ENCODE measurements at regions not wholly inside any gene's neighbourhood (a gene's known extent, or its start where the extent isn't known, plus 50 kb on each side); places are given as distances from the start of the nearest gene placed in this dataset.

DNA sequence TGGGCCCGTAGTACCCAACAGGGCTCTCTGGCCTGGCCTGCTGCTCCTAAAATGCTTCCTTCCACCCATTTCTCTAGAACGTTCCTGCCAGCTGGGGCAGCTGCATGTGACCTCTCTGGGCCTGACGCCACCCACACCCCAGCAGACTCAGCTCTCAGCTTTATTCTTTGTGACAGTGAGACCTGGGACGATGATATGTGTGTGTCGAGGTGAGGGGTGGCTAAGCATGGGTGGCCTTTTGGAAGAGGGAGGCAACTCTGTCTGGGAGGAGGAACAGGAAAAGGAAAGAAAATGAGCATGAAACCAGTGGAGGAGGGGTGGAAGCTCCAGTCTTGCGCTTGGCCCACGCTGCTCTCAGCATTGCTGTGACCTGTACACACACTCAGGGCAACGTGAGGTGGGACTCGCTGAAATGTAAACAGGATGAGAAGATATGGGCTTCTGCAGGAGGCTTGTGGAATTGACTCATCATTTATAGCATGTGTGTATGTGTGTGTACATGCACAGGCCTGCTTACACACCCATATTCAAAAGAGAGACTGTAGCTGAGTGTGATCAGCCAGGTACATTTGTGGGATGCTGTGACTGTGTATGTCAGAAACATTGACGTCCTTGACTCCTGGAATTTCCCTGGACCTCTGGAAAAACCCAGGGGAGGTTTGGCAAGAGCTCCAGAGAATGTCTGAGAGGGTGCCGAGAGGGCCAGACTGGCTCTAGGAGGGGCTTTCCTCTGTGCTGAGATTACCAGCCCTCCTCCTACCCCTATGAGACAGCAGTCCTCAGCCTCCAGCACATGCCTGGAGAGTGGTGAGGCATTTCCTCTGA, 137.9 kb downstream of the PJA1 start:
- Histone ChIP-seq H3K36me3 (ENCODE audit: low read depth, missing control alignments) (no peaks in the 10 kb centered on the region), H3K27ac (no peak overlapping the region), H3K27me3 (no peaks in the 10 kb centered on the region), H3K4me1 (peaks cover 5% of the 10 kb centered on the region), H3K9me3 (no peaks in the 10 kb centered on the region), H3K4me3 (no peak overlapping the region)
- DNase-seq: no peak
- intact Hi-C loops (cut with DNase I; ENCODE audit: low total_unique reads): no loop called here
- WGBS, 2 donors: 44 to 45% methylated on average over 8 to 11 of the region's 11 CpGs
- TF ChIP-seq, protein P1, sequence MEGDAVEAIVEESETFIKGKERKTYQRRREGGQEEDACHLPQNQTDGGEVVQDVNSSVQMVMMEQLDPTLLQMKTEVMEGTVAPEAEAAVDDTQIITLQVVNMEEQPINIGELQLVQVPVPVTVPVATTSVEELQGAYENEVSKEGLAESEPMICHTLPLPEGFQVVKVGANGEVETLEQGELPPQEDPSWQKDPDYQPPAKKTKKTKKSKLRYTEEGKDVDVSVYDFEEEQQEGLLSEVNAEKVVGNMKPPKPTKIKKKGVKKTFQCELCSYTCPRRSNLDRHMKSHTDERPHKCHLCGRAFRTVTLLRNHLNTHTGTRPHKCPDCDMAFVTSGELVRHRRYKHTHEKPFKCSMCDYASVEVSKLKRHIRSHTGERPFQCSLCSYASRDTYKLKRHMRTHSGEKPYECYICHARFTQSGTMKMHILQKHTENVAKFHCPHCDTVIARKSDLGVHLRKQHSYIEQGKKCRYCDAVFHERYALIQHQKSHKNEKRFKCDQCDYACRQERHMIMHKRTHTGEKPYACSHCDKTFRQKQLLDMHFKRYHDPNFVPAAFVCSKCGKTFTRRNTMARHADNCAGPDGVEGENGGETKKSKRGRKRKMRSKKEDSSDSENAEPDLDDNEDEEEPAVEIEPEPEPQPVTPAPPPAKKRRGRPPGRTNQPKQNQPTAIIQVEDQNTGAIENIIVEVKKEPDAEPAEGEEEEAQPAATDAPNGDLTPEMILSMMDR (IDR thresholded peaks at IDR 0.05): no peak
- TF ChIP-seq POLR2A (IDR thresholded peaks at IDR 0.05): no peak

- intact Hi-C loops (cut with DNase I; ENCODE audit: low total_unique reads): no loop called here
- Histone ChIP-seq H3K4me3 (no peak overlapping the region), H3K9me3 (no peaks in the 10 kb centered on the region), H3K27ac (no peak overlapping the region), H3K36me3 (ENCODE audit: low read depth, missing control alignments) (no peaks in the 10 kb centered on the region), H3K27me3 (no peaks in the 10 kb centered on the region), H3K4me1 (peaks cover 5% of the 10 kb centered on the region)
- 80 to 90% methylated on average over 4 of the region's 4 CpGs for WGBS, 2 donors
- no peak for DNase-seq
- TF ChIP-seq, protein P1 (IDR thresholded peaks at IDR 0.05): no peak
- no peak for TF ChIP-seq POLR2A (IDR thresholded peaks at IDR 0.05)
Measured at GRCh38 chrX:69025802-69026301, 139.4 kb downstream of the PJA1 start.

- intact Hi-C loops (cut with DNase I; ENCODE audit: low total_unique reads): no loop called here
- WGBS, 2 donors: 21% methylated on average over 3 of the region's 4 CpGs; no CpG with 5 or more reads in 1 of the 2 donors
- no peak for TF ChIP-seq POLR2A (IDR thresholded peaks at IDR 0.05)
- TF ChIP-seq, protein P1 (IDR thresholded peaks at IDR 0.05): no peak
- H3K27ac ChIP-seq: peak overlapping the region in 1 of 2 donors; percentile 56
- no peak overlapping the region for H3K4me3 ChIP-seq
- no peaks in the 10 kb centered on the region for H3K9me3 ChIP-seq
- peaks cover 5% of the 10 kb centered on the region for H3K4me1 ChIP-seq
- no peaks in the 10 kb centered on the region for H3K36me3 ChIP-seq (ENCODE audit: low read depth, missing control alignments)
- H3K27me3 ChIP-seq: no peaks in the 10 kb centered on the region
- DNase-seq: peak; percentile 83
Measured at GRCh38 chrX:69024931-69025330, 140.3 kb downstream of the PJA1 start.

- peaks cover 8% of the 10 kb centered on the region for H3K4me1 ChIP-seq
- H3K4me3 ChIP-seq: no peak overlapping the region
- WGBS, 2 donors: 56 to 57% methylated on average over 2 to 10 of the region's 10 CpGs
- TF ChIP-seq, protein P1 (IDR thresholded peaks at IDR 0.05): no peak
- no peak for TF ChIP-seq POLR2A (IDR thresholded peaks at IDR 0.05)
- no peaks in the 10 kb centered on the region for H3K27me3 ChIP-seq
- no peaks in the 10 kb centered on the region for H3K36me3 ChIP-seq (ENCODE audit: low read depth, missing control alignments)
- peak; percentile 37 for DNase-seq
- intact Hi-C loops (cut with DNase I; ENCODE audit: low total_unique reads): no loop called here
- no peaks in the 10 kb centered on the region for H3K9me3 ChIP-seq
- peak overlapping the region in 1 of 2 donors; percentile 30 for H3K27ac ChIP-seq
Measured at GRCh38 chrX:69024161-69024736, 141.0 kb downstream of the PJA1 start.

Data from testis (tissue), 2 donors.